Kidney capillary endothelial cell (primary cell): ENCODE measurements at regions not wholly inside any gene's neighbourhood (a gene's known extent, or its start where the extent isn't known, plus 50 kb on each side); places are given as distances from the start of the nearest gene placed in this dataset.

Experiments
- DNase-seq: peaks from one replicate; pipeline ENCODE4 v3.0.0-alpha.2; 2018; ENCODE audit warnings: low spot score

GRCh38 chr10:44300666-44301649, 83.9 kb downstream of the CXCL12 start:
- DNase-seq: peak; percentile 28

- no peak for DNase-seq
Observed at GRCh38 chr10:44298713-44299112, 86.2 kb downstream of the CXCL12 start.

- DNase-seq: no peak
Observed at GRCh38 chr10:44297963-44298362, 86.9 kb downstream of the CXCL12 start.

- no peak for DNase-seq
Observed at GRCh38 chr10:44295644-44296241, 89.2 kb downstream of the CXCL12 start.

- no peak for DNase-seq
Observed at GRCh38 chr10:44294726-44295412, 90.0 kb downstream of the CXCL12 start.

GRCh38 chr10:44293842-44294241, 91.1 kb downstream of the CXCL12 start:
- DNase-seq: no peak

- DNase-seq: no peak
Observed at GRCh38 chr10:44293306-44293778, 91.6 kb downstream of the CXCL12 start.

- no peak for DNase-seq
Observed at GRCh38 chr10:44292390-44293002, 92.4 kb downstream of the CXCL12 start.

GRCh38 chr10:44291091-44291490, 93.8 kb downstream of the CXCL12 start:
- DNase-seq: no peak

- no peak for DNase-seq
Observed at GRCh38 chr10:44289125-44289524, 95.8 kb downstream of the CXCL12 start.

- no peak for DNase-seq
Observed at GRCh38 chr10:44287408-44287807, 97.5 kb downstream of the CXCL12 start.

GRCh38 chr10:44284198-44285084, 100.5 kb downstream of the CXCL12 start:
- DNase-seq: no peak

GRCh38 chr10:44282626-44283300, 102.1 kb downstream of the CXCL12 start:
- DNase-seq: no peak

- no peak for DNase-seq
Observed at GRCh38 chr10:44281662-44282061, 103.2 kb downstream of the CXCL12 start.

- DNase-seq: no peak
Observed at GRCh38 chr10:44281089-44281613, 103.7 kb downstream of the CXCL12 start.

- DNase-seq: no peak
Observed at GRCh38 chr10:44280226-44281014, 104.5 kb downstream of the CXCL12 start.

GRCh38 chr10:44279426-44280126, 105.3 kb downstream of the CXCL12 start:
- no peak for DNase-seq

- DNase-seq: no peak
Observed at GRCh38 chr10:44278837-44279324, 106.0 kb downstream of the CXCL12 start.
